Forelimb muscle (tissue), 1 donor: ENCODE measurements at regions not wholly inside any gene's neighbourhood (a gene's known extent, or its start where the extent isn't known, plus 50 kb on each side); places are given as distances from the start of the nearest gene placed in this dataset.

Experiments
- DNase-seq: peaks from one replicate; pipeline ENCODE4 v3.0.0-alpha.2; 2013; ENCODE audit warnings: low read depth

GRCh38 chrX:20325786-20326388, 59.2 kb upstream of the RPS6KA3 start:
- no peak for DNase-seq

GRCh38 chrX:20322887-20323286, 56.2 kb upstream of the RPS6KA3 start:
- DNase-seq, result no peak

GRCh38 chrX:20320461-20321159, 53.9 kb upstream of the RPS6KA3 start:
- DNase-seq, result no peak

- DNase-seq, result no peak
Observed at GRCh38 chrX:20319054-20319453, 52.3 kb upstream of the RPS6KA3 start.

GRCh38 chrX:20317873-20318272, 51.2 kb upstream of the RPS6KA3 start:
- DNase-seq, result no peak
